OCI-LY1 (cell line): ENCODE measurements at regions not wholly inside any gene's neighbourhood (a gene's known extent, or its start where the extent isn't known, plus 50 kb on each side); places are given as distances from the start of the nearest gene placed in this dataset.

Experiments used
- CTCF ChIP-seq: fragments of 200-600 bp; sonication (generic), shearing (Covaris generic); IDR thresholded peaks from 2 replicates; pipeline ENCODE4 v1.5.1; 2017; ENCODE audit warnings: mild to moderate bottlenecking, antibody characterized with exemption, low read length, moderate library complexity, mixed read lengths
- EZH2 ChIP-seq: fragments of 200-600 bp; sonication (generic), shearing (Covaris generic); IDR thresholded peaks from 2 replicates; pipeline ENCODE4 v1.8.0; 2017; ENCODE audit warnings: borderline replicate concordance, mixed run types, mild to moderate bottlenecking, antibody characterized with exemption, low read length, moderate library complexity, mixed read lengths

- TF ChIP-seq CTCF (no peak), EZH2 (no peak)
Measured at GRCh38 chr7:13007331-13007730, 319.9 kb downstream of the ARL4A start.
